GM12864 (cell line): ENCODE measurements at regions not wholly inside any gene's neighbourhood (a gene's known extent, or its start where the extent isn't known, plus 50 kb on each side); places are given as distances from the start of the nearest gene placed in this dataset.

Source experiments
- DNase-seq: peaks from one replicate; pipeline ENCODE4 v3.0.0-alpha.2; 2011; ENCODE audit warnings: low read depth
- H3K4me3 ChIP-seq: 2 replicates; pipeline ENCODE4 v1.5.1; 2011; ENCODE audit warnings: mild to moderate bottlenecking, low read depth, low read length, control low read depth
- CTCF ChIP-seq: IDR thresholded peaks from 2 replicates; pipeline ENCODE4 v1.5.1; 2011; ENCODE audit warnings: low read depth, mild to moderate bottlenecking, moderate library complexity, low read length, control low read depth, inconsistent platforms; ENCODE audit errors: missing control alignments

GRCh38 chr6:56297022-56297989, 49.9 kb upstream of the COL21A1 start:
- no peak overlapping the region for H3K4me3 ChIP-seq
- no peak for DNase-seq
- TF ChIP-seq CTCF = no peak
